H1 (cell line): ENCODE measurements at regions not wholly inside any gene's neighbourhood (a gene's known extent, or its start where the extent isn't known, plus 50 kb on each side); places are given as distances from the start of the nearest gene placed in this dataset.

Experiments used
- CTCF ChIA-PET: fragments of 300-600 bp; sonication (Branson Sonifier 250); formaldehyde crosslinking; loops from one replicate; lab custom pipeline; 2021; ENCODE audit not compliant: partially characterized antibody; lab: Charles Lee
- POLR2A ChIA-PET: fragments of 300-600 bp; sonication (Branson Sonifier 250); formaldehyde crosslinking; loops from one replicate; lab custom pipeline; 2021; ENCODE audit warnings: inconsistent platforms; ENCODE audit not compliant: partially characterized antibody; lab: Charles Lee
- DNase-seq, 2 experiments: peaks; one replicate each; pipeline versions ENCODE4 v3.0.0 to v3.0.0-alpha.2; 2010 to 2022; ENCODE audit warnings: low spot score in 2 of 2, low read depth in 1 of 2, mixed read lengths in 1 of 2
- FAIRE-seq: peaks from 2 replicates; lab custom pipeline; 2011; peaks lifted over from hg19 to GRCh38; lab: Jason Lieb, UNC
- H2AFZ ChIP-seq: 2 replicates; pipeline ENCODE4 v1.8.1; 2012; ENCODE audit warnings: low read length, inconsistent platforms
- H2AK5ac ChIP-seq: 2 replicates; pipeline ENCODE4 v1.6.1; 2013; ENCODE audit warnings: low read depth, low read length
- H2BK120ac ChIP-seq: replicated peaks from 2 replicates; pipeline ENCODE3; 2013; ENCODE audit warnings: low read depth, low read length, inconsistent platforms
- H2BK12ac ChIP-seq: 2 replicates; pipeline ENCODE4 v1.6.1; 2013; ENCODE audit warnings: low read depth, low read length
- H2BK15ac ChIP-seq: 2 replicates; pipeline ENCODE4 v1.6.1; 2013; ENCODE audit warnings: low read length
- H2BK20ac ChIP-seq: 2 replicates; pipeline ENCODE4 v1.6.1; 2013; ENCODE audit warnings: low read length
- H2BK5ac ChIP-seq: 2 replicates; pipeline ENCODE4 v1.6.1; 2013; ENCODE audit warnings: low read depth, low read length
- H3K14ac ChIP-seq: 2 replicates; pipeline ENCODE4 v1.6.1; 2013; ENCODE audit warnings: inconsistent platforms; ENCODE audit not compliant: insufficient read length
- H3K18ac ChIP-seq: 2 replicates; pipeline ENCODE4 v1.6.1; 2013; ENCODE audit warnings: low read length; ENCODE audit errors: extremely low read depth
- H3K23ac ChIP-seq: 2 replicates; pipeline ENCODE4 v1.6.1; 2013; ENCODE audit warnings: inconsistent platforms; ENCODE audit not compliant: insufficient read length
- H3K23me2 ChIP-seq: 2 replicates; pipeline ENCODE4 v1.6.1; 2013; ENCODE audit warnings: low read depth, low read length
- H3K27ac ChIP-seq: 2 replicates; pipeline ENCODE4 v1.6.1; 2011; ENCODE audit warnings: low read depth, low read length, inconsistent platforms
- H3K27me3 ChIP-seq, 4 experiments: replicated peaks in 1 of 4; 1 replicate in 1 of 4; 2 replicates in 3 of 4; pipeline versions ENCODE4 v1.6.1 to v1.8.1; 2011 to 2013; ENCODE audit warnings: low read length in 3 of 4, mild to moderate bottlenecking in 3 of 4, inconsistent platforms in 2 of 4, mixed read lengths in 2 of 4, moderate library complexity in 1 of 4; ENCODE audit not compliant: control insufficient read depth in 3 of 4, insufficient read depth in 3 of 4; ENCODE audit errors: extremely low read depth in 1 of 4
- H3K36me3 ChIP-seq, 4 experiments: 2 replicates each; pipeline versions ENCODE4 v1.6.1 to v1.8.1; 2011 to 2013; ENCODE audit warnings: mild to moderate bottlenecking in 4 of 4, low read length in 3 of 4, moderate library complexity in 2 of 4, control low read depth in 1 of 4, inconsistent platforms in 1 of 4; ENCODE audit not compliant: insufficient read depth in 4 of 4, control insufficient read depth in 2 of 4
- H3K4ac ChIP-seq: replicated peaks from 2 replicates; pipeline ENCODE3; 2013; ENCODE audit warnings: low read length, low read depth, mixed read lengths, inconsistent platforms; ENCODE audit not compliant: insufficient read length
- H3K4me1 ChIP-seq, 4 experiments: replicated peaks in 1 of 4; 1 replicate in 1 of 4; 2 replicates in 3 of 4; pipeline versions ENCODE4 v1.6.1 to v1.8.1; 2011 to 2013; ENCODE audit warnings: low read length in 3 of 4, inconsistent platforms in 2 of 4, mixed read lengths in 1 of 4; ENCODE audit not compliant: insufficient read depth in 4 of 4, control insufficient read depth in 3 of 4
- H3K4me2 ChIP-seq, 2 experiments: 2 replicates each; pipeline versions ENCODE4 v1.6.1 to v1.8.1; 2011 to 2013; ENCODE audit warnings: low read depth in 2 of 2, low read length in 2 of 2, control low read depth in 1 of 2, inconsistent platforms in 1 of 2, mild to moderate bottlenecking in 1 of 2; ENCODE audit not compliant: insufficient read depth in 1 of 2
- H3K4me3 ChIP-seq, 4 experiments: fragments of 200-600, 300-600 bp in 1 of 4; sonication (generic), shearing (Covaris generic), sonication (Bioruptor Twin) in 1 of 4; 2 replicates each; pipeline versions ENCODE4 v1.5.1 to v1.8.1; 2011 to 2016; ENCODE audit warnings: low read length in 4 of 4, low read depth in 3 of 4, control low read depth in 2 of 4, inconsistent platforms in 2 of 4, mild to moderate bottlenecking in 2 of 4, mixed read lengths in 1 of 4, moderate library complexity in 1 of 4; ENCODE audit not compliant: insufficient read depth in 2 of 4; ENCODE audit errors: extremely low read depth in 1 of 4
- H3K56ac ChIP-seq: replicated peaks from 2 replicates; pipeline ENCODE3; 2013; ENCODE audit warnings: low read depth, mild to moderate bottlenecking, mixed read lengths, low read length, inconsistent platforms; ENCODE audit not compliant: insufficient read length
- H3K79me1 ChIP-seq: 2 replicates; pipeline ENCODE4 v1.6.1; 2013; ENCODE audit warnings: low read depth, low read length, control low read depth
- H3K79me2 ChIP-seq, 2 experiments: 2 replicates each; pipeline versions ENCODE4 v1.6.1 to v1.8.1; 2012 to 2013; ENCODE audit warnings: low read length in 2 of 2, mild to moderate bottlenecking in 2 of 2, inconsistent platforms in 1 of 2; ENCODE audit not compliant: insufficient read depth in 2 of 2, control insufficient read depth in 1 of 2
- H3K9ac ChIP-seq, 4 experiments: replicated peaks in 1 of 4; 1 replicate in 1 of 4; 2 replicates in 3 of 4; pipeline versions ENCODE4 v1.6.1 to v1.8.1; 2011 to 2013; ENCODE audit warnings: low read depth in 3 of 4, low read length in 3 of 4, control low read depth in 2 of 4, mild to moderate bottlenecking in 2 of 4, moderate library complexity in 2 of 4, inconsistent platforms in 1 of 4; ENCODE audit errors: extremely low read depth in 1 of 4
- H3K9me3 ChIP-seq, 2 experiments: 2 replicates each; pipeline versions ENCODE4 v1.6.1 to v1.8.1; 2012 to 2013; ENCODE audit warnings: mild to moderate bottlenecking in 2 of 2, moderate library complexity in 2 of 2, control low read depth in 1 of 2, inconsistent platforms in 1 of 2, low read depth in 1 of 2, low read length in 1 of 2, mixed read lengths in 1 of 2; ENCODE audit not compliant: insufficient read depth in 2 of 2
- H4K20me1 ChIP-seq, 2 experiments: replicated peaks in 1 of 2; 2 replicates each; pipeline versions ENCODE3 to v1.8.1; 2011 to 2013; ENCODE audit warnings: inconsistent platforms in 2 of 2, low read length in 2 of 2, mild to moderate bottlenecking in 1 of 2; ENCODE audit not compliant: insufficient read depth in 2 of 2, control insufficient read depth in 1 of 2
- H4K5ac ChIP-seq: 2 replicates; pipeline ENCODE4 v1.6.1; 2013; ENCODE audit warnings: low read length, low read depth, mixed read lengths, inconsistent platforms; ENCODE audit not compliant: insufficient read length
- H4K8ac ChIP-seq: 2 replicates; pipeline ENCODE4 v1.8.0; 2013; ENCODE audit warnings: mild to moderate bottlenecking, moderate library complexity, low read length, inconsistent platforms; ENCODE audit not compliant: insufficient read depth; ENCODE audit errors: extremely low read depth
- H4K91ac ChIP-seq: replicated peaks from 2 replicates; pipeline ENCODE3; 2013; ENCODE audit warnings: low read length, mixed read lengths, inconsistent platforms; ENCODE audit not compliant: insufficient read length
- RFX5 ChIP-seq: IDR thresholded peaks from 2 replicates; pipeline ENCODE4 v1.6.1; 2011; ENCODE audit warnings: low read depth, low read length, improper control_type of control experiment, borderline replicate concordance
- SAP30 ChIP-seq: fragments of 300-600 bp; sonication (generic); IDR thresholded peaks from 2 replicates; pipeline ENCODE4 v1.7.1; 2012; ENCODE audit warnings: low read length, moderate library complexity, mild to moderate bottlenecking, inconsistent platforms; ENCODE audit not compliant: insufficient read depth, insufficient replicate concordance
- TAF1 ChIP-seq: IDR thresholded peaks from 2 replicates; pipeline ENCODE4 v1.6.1; 2011; ENCODE audit warnings: mild to moderate bottlenecking, low read depth, low read length

GRCh38 chr16:63488955-63489354, 1452.7 kb upstream of the CDH8 start:
- Histone ChIP-seq H3K79me2 (no peaks in the 10 kb centered on the region), H3K4me3 (no peak overlapping the region), H3K4ac (no peak overlapping the region), H3K56ac (no peak overlapping the region), H2AK5ac (no peak overlapping the region), H3K9me3 (no peaks in the 10 kb centered on the region), H3K4me1 (no peaks in the 10 kb centered on the region), H3K27ac (no peak overlapping the region), H3K36me3 (no peaks in the 10 kb centered on the region), H3K79me1 (no peaks in the 10 kb centered on the region), H2BK5ac (no peak overlapping the region), H3K23ac (no peak overlapping the region), H2BK15ac (no peak overlapping the region), H3K27me3 (no peaks in the 10 kb centered on the region), H2BK120ac (no peak overlapping the region), H4K8ac (no peak overlapping the region), H4K91ac (no peak overlapping the region), H2BK20ac (no peak overlapping the region), H3K18ac (no peak overlapping the region), H3K23me2 (no peaks in the 10 kb centered on the region), H4K5ac (no peak overlapping the region), H2AFZ (no peak overlapping the region), H3K4me2 (no peak overlapping the region), H3K9ac (no peak overlapping the region), H4K20me1 (no peaks in the 10 kb centered on the region), H3K14ac (no peak overlapping the region), H2BK12ac (no peak overlapping the region)
- DNase-seq = no peak
- FAIRE-seq = no peak
- CTCF ChIA-PET = no interaction called here
- POLR2A ChIA-PET = no interaction called here
- no peak for TF ChIP-seq TAF1
- no peak for TF ChIP-seq SAP30
- no peak for TF ChIP-seq RFX5
